ENCODE measurements at regions not wholly inside any gene's neighbourhood (a gene's known extent, or its start where the extent isn't known, plus 50 kb on each side); places are given as distances from the start of the nearest gene placed in this dataset.

DNA sequence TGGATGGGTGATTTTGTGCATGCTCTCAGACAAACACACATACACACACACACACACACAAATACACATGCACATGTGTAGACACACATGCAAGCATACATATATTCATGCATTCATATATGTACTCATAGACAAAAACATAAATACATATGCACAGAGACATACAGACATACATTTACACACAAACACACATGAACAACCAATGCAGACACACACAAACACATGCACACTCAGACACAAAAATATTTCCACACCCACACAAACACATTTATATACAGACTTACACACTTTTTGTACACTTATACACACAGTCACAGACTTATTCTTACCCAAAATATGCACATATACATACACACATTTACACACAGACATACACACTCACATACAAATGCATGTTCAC lies 94.9 kb upstream of the NKX2-2 start:
- H2BK15ac ChIP-seq (ENCODE audit: low read length), result no peak overlapping the region
- no peak overlapping the region for H2BK12ac ChIP-seq (ENCODE audit: low read length)
- H3K4ac ChIP-seq (ENCODE audit: low read length), result no peak overlapping the region
- no peaks in the 10 kb centered on the region for H3K79me1 ChIP-seq (ENCODE audit: low read depth, low read length)
- DNase-seq (ENCODE audit: low spot score), result no peak
- no peak overlapping the region for H4K91ac ChIP-seq (ENCODE audit: low read depth, low read length, poor library complexity)
- no peaks in the 10 kb centered on the region for H3K9me3 ChIP-seq (replicated peaks in 1 of 2; ENCODE audit: control insufficient read depth in 2 of 2, insufficient read depth in 1 of 2, low read depth in 1 of 2, low read length in 2 of 2)
- H4K8ac ChIP-seq (ENCODE audit: low read depth, low read length), result no peak overlapping the region
- H2AFZ ChIP-seq (ENCODE audit: low read length), result no peak overlapping the region
- H3K18ac ChIP-seq (ENCODE audit: low read length), result no peak overlapping the region
- H3K14ac ChIP-seq (ENCODE audit: low read length), result no peak overlapping the region
- H2AK5ac ChIP-seq (ENCODE audit: low read depth, low read length), result no peak overlapping the region
- no peaks in the 10 kb centered on the region for H3K36me3 ChIP-seq (replicated peaks in 1 of 2; ENCODE audit: control insufficient read depth in 2 of 2, insufficient read depth in 2 of 2, low read length in 2 of 2)
- H3K4me1 ChIP-seq (ENCODE audit: control insufficient read depth in 2 of 2, insufficient read depth in 1 of 2, low read depth in 1 of 2, low read length in 2 of 2), result no peaks in the 10 kb centered on the region
- no peak overlapping the region for H3K9ac ChIP-seq (ENCODE audit: low read depth, low read length, poor library complexity)
- H2BK5ac ChIP-seq (ENCODE audit: low read length), result no peak overlapping the region
- no peak overlapping the region for H2BK120ac ChIP-seq (ENCODE audit: low read depth, low read length)
- no peaks in the 10 kb centered on the region for H3K27me3 ChIP-seq (ENCODE audit: control insufficient read depth in 3 of 3, insufficient read depth in 3 of 3, low read depth in 1 of 3, low read length in 3 of 3)
- no peak overlapping the region for H3K23ac ChIP-seq (ENCODE audit: low read depth, low read length, poor library complexity)
- no peak overlapping the region for H3K4me2 ChIP-seq (ENCODE audit: insufficient read depth, low read length, poor library complexity, severe bottlenecking)
- H3K27ac ChIP-seq (replicated peaks; ENCODE audit: low read length), result no peak overlapping the region
- H3K4me3 ChIP-seq (ENCODE audit: low read length in 2 of 2), result no peak overlapping the region

- peak overlapping the region; percentile 23 for H2AFZ ChIP-seq (ENCODE audit: low read length)
- no peak overlapping the region for H2BK120ac ChIP-seq (ENCODE audit: low read depth, low read length)
- no peak overlapping the region for H3K4ac ChIP-seq (ENCODE audit: low read length)
- H3K4me3 ChIP-seq (ENCODE audit: low read length in 2 of 2), result no peak overlapping the region
- no peak overlapping the region for H2AK5ac ChIP-seq (ENCODE audit: low read depth, low read length)
- no peak overlapping the region for H2BK5ac ChIP-seq (ENCODE audit: low read length)
- no peaks in the 10 kb centered on the region for H3K27me3 ChIP-seq (ENCODE audit: control insufficient read depth in 3 of 3, insufficient read depth in 3 of 3, low read depth in 1 of 3, low read length in 3 of 3)
- H3K36me3 ChIP-seq (replicated peaks in 1 of 2; ENCODE audit: control insufficient read depth in 2 of 2, insufficient read depth in 2 of 2, low read length in 2 of 2), result no peaks in the 10 kb centered on the region
- no peak overlapping the region for H4K91ac ChIP-seq (ENCODE audit: low read depth, low read length, poor library complexity)
- no peak for DNase-seq (ENCODE audit: low spot score)
- peak overlapping the region; percentile 72 for H3K18ac ChIP-seq (ENCODE audit: low read length)
- no peak overlapping the region for H3K9ac ChIP-seq (ENCODE audit: low read depth, low read length, poor library complexity)
- H3K27ac ChIP-seq (replicated peaks; ENCODE audit: low read length), result no peak overlapping the region
- no peak overlapping the region for H3K4me2 ChIP-seq (ENCODE audit: insufficient read depth, low read length, poor library complexity, severe bottlenecking)
- H3K9me3 ChIP-seq (replicated peaks in 1 of 2; ENCODE audit: control insufficient read depth in 2 of 2, insufficient read depth in 1 of 2, low read depth in 1 of 2, low read length in 2 of 2), result no peaks in the 10 kb centered on the region
- H2BK15ac ChIP-seq (ENCODE audit: low read length), result no peak overlapping the region
- no peak overlapping the region for H2BK12ac ChIP-seq (ENCODE audit: low read length)
- H3K14ac ChIP-seq (ENCODE audit: low read length), result no peak overlapping the region
- WGBS, 2 donors (ENCODE audit: extremely low coverage in 2 of 2, insufficient read length in 2 of 2, insufficient replicate concordance in 1 of 2), result no CpG with 5 or more reads among the region's 38 CpGs
- no peaks in the 10 kb centered on the region for H3K4me1 ChIP-seq (ENCODE audit: control insufficient read depth in 2 of 2, insufficient read depth in 1 of 2, low read depth in 1 of 2, low read length in 2 of 2)
- H3K79me1 ChIP-seq (ENCODE audit: low read depth, low read length), result no peaks in the 10 kb centered on the region
- H4K8ac ChIP-seq (ENCODE audit: low read depth, low read length), result no peak overlapping the region
- no peak overlapping the region for H3K23ac ChIP-seq (ENCODE audit: low read depth, low read length, poor library complexity)
These were observed 94.3 kb upstream of the NKX2-2 start for GRCh38 chr20:21607971-21608725.

DNA sequence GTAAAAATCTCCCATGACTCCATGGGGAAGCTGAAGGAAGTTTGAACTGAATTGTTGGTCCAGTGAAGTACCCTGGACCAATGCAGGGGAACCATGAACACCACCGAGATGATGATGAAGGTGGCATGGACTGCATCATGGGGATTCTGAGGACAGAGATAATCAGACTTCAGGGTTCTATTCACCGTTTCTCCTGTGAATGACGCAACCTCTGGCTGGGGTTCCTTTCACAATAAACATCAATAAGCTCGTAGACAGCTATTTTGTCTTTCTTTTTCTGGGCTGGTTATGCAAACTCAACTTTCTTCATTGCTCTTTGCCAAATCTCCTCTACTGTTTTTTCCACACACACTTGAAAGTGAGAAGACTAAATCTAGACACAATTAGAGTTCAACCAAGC lies 87.9 kb upstream of the NKX2-2 start:
- no peak overlapping the region for H3K27ac ChIP-seq (replicated peaks; ENCODE audit: low read length)
- H3K27me3 ChIP-seq (ENCODE audit: control insufficient read depth in 3 of 3, insufficient read depth in 3 of 3, low read depth in 1 of 3, low read length in 3 of 3), result no peaks in the 10 kb centered on the region
- no CpG with 5 or more reads among the region's 4 CpGs for WGBS, 2 donors (ENCODE audit: extremely low coverage in 2 of 2, insufficient read length in 2 of 2, insufficient replicate concordance in 1 of 2)
- H3K14ac ChIP-seq (ENCODE audit: low read length), result no peak overlapping the region
- no peak overlapping the region for H3K9ac ChIP-seq (ENCODE audit: low read depth, low read length, poor library complexity)
- H2BK12ac ChIP-seq (ENCODE audit: low read length), result no peak overlapping the region
- H3K4ac ChIP-seq (ENCODE audit: low read length), result no peak overlapping the region
- DNase-seq (ENCODE audit: low spot score), result no peak
- H4K8ac ChIP-seq (ENCODE audit: low read depth, low read length), result no peak overlapping the region
- H2AK5ac ChIP-seq (ENCODE audit: low read depth, low read length), result no peak overlapping the region
- H2BK5ac ChIP-seq (ENCODE audit: low read length), result no peak overlapping the region
- no peak overlapping the region for H3K4me3 ChIP-seq (ENCODE audit: low read length in 2 of 2)
- no peak overlapping the region for H2BK120ac ChIP-seq (ENCODE audit: low read depth, low read length)
- H2BK15ac ChIP-seq (ENCODE audit: low read length), result no peak overlapping the region
- H3K79me1 ChIP-seq (ENCODE audit: low read depth, low read length), result no peaks in the 10 kb centered on the region
- no peak overlapping the region for H2AFZ ChIP-seq (ENCODE audit: low read length)
- peaks cover 0 to 2% of the 10 kb centered on the region in 2 donors for H3K9me3 ChIP-seq (replicated peaks in 1 of 2; ENCODE audit: control insufficient read depth in 2 of 2, insufficient read depth in 1 of 2, low read depth in 1 of 2, low read length in 2 of 2)
- no peaks in the 10 kb centered on the region for H3K36me3 ChIP-seq (replicated peaks in 1 of 2; ENCODE audit: control insufficient read depth in 2 of 2, insufficient read depth in 2 of 2, low read length in 2 of 2)
- no peak overlapping the region for H3K4me2 ChIP-seq (ENCODE audit: insufficient read depth, low read length, poor library complexity, severe bottlenecking)
- H3K23ac ChIP-seq (ENCODE audit: low read depth, low read length, poor library complexity), result no peak overlapping the region
- no peak overlapping the region for H4K91ac ChIP-seq (ENCODE audit: low read depth, low read length, poor library complexity)
- H3K4me1 ChIP-seq (ENCODE audit: control insufficient read depth in 2 of 2, insufficient read depth in 1 of 2, low read depth in 1 of 2, low read length in 2 of 2), result no peaks in the 10 kb centered on the region
- no peak overlapping the region for H3K18ac ChIP-seq (ENCODE audit: low read length)

GRCh38 chr20:21586682-21587081 lies 72.8 kb upstream of the NKX2-2 start:
- no peak overlapping the region for H3K9ac ChIP-seq (ENCODE audit: low read depth, low read length, poor library complexity)
- no CpG with 5 or more reads among the region's 4 CpGs for WGBS, 2 donors (ENCODE audit: extremely low coverage in 2 of 2, insufficient read length in 2 of 2, insufficient replicate concordance in 1 of 2)
- H3K4me1 ChIP-seq (ENCODE audit: control insufficient read depth in 2 of 2, insufficient read depth in 1 of 2, low read depth in 1 of 2, low read length in 2 of 2), result no peaks in the 10 kb centered on the region
- H3K9me3 ChIP-seq (replicated peaks in 1 of 2; ENCODE audit: control insufficient read depth in 2 of 2, insufficient read depth in 1 of 2, low read depth in 1 of 2, low read length in 2 of 2), result no peaks in the 10 kb centered on the region
- H4K91ac ChIP-seq (ENCODE audit: low read depth, low read length, poor library complexity), result no peak overlapping the region
- H4K8ac ChIP-seq (ENCODE audit: low read depth, low read length), result no peak overlapping the region
- no peak overlapping the region for H2AK5ac ChIP-seq (ENCODE audit: low read depth, low read length)
- H3K27ac ChIP-seq (replicated peaks; ENCODE audit: low read length), result no peak overlapping the region
- H3K4ac ChIP-seq (ENCODE audit: low read length), result no peak overlapping the region
- no peaks in the 10 kb centered on the region for H3K79me1 ChIP-seq (ENCODE audit: low read depth, low read length)
- H2BK15ac ChIP-seq (ENCODE audit: low read length), result no peak overlapping the region
- no peak overlapping the region for H3K18ac ChIP-seq (ENCODE audit: low read length)
- H3K27me3 ChIP-seq (ENCODE audit: control insufficient read depth in 3 of 3, insufficient read depth in 3 of 3, low read depth in 1 of 3, low read length in 3 of 3), result no peaks in the 10 kb centered on the region
- no peak overlapping the region for H3K23ac ChIP-seq (ENCODE audit: low read depth, low read length, poor library complexity)
- H2AFZ ChIP-seq (ENCODE audit: low read length), result no peak overlapping the region
- no peak overlapping the region for H3K14ac ChIP-seq (ENCODE audit: low read length)
- DNase-seq (ENCODE audit: low spot score), result no peak
- H2BK120ac ChIP-seq (ENCODE audit: low read depth, low read length), result no peak overlapping the region
- no peak overlapping the region for H3K4me3 ChIP-seq (ENCODE audit: low read length in 2 of 2)
- no peak overlapping the region for H2BK12ac ChIP-seq (ENCODE audit: low read length)
- H3K36me3 ChIP-seq (replicated peaks in 1 of 2; ENCODE audit: control insufficient read depth in 2 of 2, insufficient read depth in 2 of 2, low read length in 2 of 2), result no peaks in the 10 kb centered on the region
- H2BK5ac ChIP-seq (ENCODE audit: low read length), result no peak overlapping the region
- H3K4me2 ChIP-seq (ENCODE audit: insufficient read depth, low read length, poor library complexity, severe bottlenecking), result no peak overlapping the region
